HG03039 (cell line): ENCODE measurements at regions not wholly inside any gene's neighbourhood (a gene's known extent, or its start where the extent isn't known, plus 50 kb on each side); places are given as distances from the start of the nearest gene placed in this dataset.
"Not testable (repeated sequence)": the region's sequence is repeated elsewhere in the genome, so short reads cannot be mapped to it uniquely, and the experiment has no call there.

Experiments used
- ATAC-seq: cut with Tn5 transposase; IDR thresholded peaks from one replicate; pipeline ENCODE4 v1.9.1; 2021; ENCODE audit warnings: mild to moderate bottlenecking, moderate library complexity; ENCODE audit not compliant: unreplicated experiment

DNA sequence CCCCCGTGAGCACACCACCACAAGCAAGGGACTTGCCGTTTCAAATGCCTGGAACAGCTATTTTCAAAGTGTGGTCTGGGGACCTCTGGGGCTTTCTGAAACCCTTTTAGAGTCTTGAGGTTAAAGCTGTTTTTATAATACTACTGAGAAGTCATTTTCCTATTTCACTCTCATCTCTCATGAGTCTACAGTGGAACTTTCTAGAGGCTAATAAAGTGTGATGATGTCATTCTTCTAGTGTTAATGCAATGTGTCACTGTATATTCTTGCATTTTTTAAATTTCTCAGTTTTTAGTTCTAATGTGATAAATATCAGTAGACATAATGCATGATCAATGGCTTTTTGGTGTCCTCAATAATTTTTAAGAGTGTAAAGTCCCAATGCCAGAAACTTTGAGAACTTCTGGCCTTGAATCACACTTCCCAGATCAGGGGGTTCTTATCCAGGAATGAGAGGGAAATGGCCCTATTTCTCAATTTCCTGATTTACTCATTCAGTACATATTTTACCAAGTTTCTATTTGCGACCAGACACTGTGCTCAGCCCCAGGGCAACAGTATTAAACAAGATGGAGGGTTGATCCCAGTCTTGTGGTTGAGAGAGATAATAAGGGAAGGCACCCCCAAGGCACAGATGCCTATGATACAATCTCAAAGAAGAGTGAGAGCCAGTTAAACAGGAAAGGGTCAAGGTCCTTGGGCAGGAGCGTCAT, 444.0 kb downstream of the HS3ST3B1 start:
- peak; percentile 37 for ATAC-seq

DNA sequence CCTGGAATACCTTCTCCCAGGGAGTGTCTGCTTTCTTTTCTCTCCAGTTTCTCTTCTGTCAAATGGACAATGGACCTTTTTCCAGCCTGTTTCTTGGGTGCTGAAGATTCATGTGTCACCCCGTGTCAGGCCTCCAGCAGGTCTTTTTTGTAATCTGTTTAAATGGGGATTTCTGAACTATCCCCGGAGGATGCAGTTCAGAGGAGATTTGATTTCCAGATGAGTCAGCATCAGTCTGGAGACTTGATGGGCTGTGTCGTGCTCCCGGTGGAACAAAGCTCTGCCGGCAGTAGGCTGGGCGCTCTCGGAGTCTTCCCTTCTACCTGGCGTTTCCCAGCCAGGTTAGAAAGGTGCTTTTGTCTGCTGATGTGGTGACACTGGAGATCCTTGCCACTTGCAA, 440.6 kb downstream of the HS3ST3B1 start:
- ATAC-seq: no peak

DNA sequence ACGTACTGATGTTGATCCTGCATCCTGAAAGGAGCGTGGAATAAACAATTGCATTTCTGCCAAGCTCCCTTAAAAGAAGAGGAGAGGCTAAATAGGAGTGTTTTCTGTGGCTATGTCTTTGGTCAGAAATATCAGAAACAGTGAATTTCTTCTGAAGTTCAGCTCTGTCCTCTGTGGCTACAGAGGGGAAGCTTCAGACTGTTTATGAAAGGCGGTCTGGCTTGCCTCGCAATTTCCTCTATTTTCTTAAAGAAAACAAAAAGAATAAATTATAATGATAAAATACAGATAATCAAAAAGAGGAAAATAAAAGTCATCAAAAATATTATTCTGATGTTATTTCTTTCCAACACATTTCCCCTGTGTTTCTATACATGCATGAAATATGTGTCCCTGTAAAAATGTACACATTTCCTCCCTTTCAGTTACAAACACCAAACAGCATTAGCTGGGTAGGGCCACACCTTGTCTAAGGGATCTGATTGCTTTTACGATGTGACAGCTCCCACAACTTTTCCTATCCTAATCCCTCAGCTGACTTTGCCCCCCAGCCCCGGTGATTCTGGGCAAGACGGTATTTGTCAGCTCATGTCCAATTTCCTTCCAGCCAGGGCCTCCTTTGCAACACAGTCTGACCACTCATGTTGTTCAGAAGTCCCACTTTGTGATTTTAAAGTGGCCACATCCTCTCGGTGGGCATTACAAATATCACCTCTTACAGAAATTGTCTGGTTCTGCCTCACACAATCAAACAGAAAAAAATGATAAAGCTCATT, 439.0 kb downstream of the HS3ST3B1 start:
- ATAC-seq: no peak

DNA sequence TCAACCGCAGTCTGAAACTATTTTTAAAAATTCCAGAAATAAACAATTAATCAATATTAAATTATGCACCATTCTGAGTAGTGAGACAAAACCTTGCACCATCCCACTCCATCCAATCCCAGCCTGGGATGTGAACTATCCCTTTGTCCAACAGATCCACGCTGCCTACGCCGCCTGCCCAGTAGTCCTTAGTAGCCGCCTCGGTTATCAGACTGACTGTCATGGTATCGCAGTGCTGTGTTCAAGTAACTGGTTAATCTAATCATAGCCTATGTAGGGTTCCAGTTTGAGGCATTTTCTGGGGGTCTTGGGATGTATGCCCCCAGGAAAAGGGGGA, 437.7 kb downstream of the HS3ST3B1 start:
- ATAC-seq: no peak

DNA sequence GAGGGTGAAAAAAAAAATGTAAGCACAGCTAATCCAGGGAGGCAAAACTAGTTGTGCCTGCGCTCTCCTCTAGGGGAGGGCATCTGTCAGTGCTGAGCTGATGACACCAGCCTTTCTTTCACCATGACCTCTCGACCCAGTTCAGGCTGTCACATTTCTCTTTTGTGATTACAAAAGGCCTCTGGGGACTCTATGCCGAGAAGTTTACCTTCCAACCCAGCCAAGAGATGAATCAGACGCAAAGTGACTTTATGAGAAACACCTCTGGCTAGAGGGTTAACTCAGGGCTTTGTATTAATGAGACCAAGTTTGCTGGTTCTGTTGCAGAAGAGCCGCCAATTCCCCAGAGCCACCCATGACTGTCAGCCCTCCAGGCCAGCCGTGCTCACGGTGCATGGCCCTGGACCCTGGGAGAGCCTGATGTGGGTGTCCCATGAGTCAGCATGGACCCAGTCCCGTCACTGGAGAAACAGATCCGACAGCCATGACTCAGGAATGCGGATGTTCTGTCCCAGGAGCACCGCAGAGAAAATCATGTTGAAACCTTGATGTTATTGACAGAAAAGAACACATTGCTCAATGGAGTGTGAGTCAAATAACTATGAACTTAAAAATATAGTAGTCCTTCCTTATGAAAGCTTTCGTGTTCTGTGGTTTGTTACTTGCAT, 437.2 kb downstream of the HS3ST3B1 start:
- no peak for ATAC-seq

DNA sequence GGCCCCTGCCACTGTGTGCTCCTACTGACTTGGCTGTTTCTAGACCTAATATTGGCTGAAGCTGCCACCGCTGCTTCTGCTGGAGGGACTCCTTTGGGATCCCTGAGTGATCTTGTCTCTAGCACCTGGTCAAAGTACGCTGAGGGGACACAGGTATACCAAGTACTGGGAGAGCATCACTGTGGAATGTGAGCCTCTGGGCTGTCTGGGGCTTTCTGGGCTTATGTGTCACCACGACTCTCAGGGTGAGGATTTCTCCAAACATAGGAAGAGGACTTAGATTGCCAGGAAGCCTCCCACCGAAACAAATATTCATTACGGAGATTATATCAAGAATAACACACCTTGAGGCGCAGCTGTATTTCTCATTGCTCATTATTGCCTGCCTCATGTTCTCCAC, 435.8 kb downstream of the HS3ST3B1 start:
- no peak for ATAC-seq

DNA sequence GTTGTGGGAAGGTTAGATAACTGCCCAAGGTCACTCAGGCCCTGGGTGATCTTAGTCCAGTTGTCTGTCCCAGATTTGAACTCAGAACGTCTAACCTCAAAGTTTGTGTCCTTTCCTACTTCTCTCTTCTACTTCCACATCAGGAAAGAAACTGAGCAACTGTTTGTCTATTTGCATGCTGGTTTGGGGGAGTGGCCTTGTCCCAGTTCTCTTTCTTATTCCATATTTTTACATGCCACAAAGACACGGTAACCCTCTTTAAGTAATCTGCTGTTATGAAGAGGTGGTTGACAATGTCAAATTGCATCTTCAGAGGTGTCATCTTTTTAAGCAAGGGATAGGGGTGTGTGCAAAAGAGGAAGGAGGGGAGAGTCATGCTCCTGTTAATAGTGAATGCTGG, 432.5 kb downstream of the HS3ST3B1 start:
- no peak for ATAC-seq

DNA sequence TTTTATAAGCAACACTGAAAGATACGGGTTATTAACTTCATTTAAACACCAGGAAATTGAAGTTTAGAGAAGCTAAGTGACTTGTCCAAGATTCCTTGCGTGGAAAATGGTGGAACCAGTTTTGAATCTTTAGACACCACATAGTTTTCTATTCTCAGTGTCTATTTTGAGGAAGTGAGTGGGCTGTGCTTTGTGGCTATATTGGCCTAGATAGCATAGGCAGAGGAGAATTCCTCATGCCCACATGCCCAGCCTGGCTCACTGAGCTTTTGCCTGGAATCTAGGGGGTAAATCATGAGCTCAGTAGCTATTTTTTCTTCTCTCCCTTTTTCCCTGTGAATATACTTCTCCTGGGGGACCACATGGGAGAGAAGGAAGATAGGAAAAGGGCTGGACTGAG, 431.3 kb downstream of the HS3ST3B1 start:
- no peak for ATAC-seq

DNA sequence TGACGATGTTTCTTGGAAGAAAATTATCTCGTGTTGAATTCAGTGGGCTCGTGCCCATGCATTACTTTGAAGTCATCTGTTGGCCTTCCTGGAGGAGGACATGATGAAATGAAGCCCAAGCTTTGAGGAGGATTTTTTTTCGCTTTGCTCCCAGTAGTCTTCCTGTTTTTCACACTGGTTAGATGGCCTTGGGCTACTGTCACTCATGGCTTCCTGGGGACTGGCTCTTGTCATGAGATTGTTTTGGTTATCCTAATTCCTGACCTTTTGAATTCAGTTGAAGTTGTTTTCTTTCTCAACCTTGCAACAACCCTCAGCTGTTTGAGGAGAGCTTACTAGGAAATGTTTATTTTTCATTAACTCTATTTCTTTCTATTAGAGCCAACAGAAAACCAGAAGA, 430.7 kb downstream of the HS3ST3B1 start:
- no peak for ATAC-seq

DNA sequence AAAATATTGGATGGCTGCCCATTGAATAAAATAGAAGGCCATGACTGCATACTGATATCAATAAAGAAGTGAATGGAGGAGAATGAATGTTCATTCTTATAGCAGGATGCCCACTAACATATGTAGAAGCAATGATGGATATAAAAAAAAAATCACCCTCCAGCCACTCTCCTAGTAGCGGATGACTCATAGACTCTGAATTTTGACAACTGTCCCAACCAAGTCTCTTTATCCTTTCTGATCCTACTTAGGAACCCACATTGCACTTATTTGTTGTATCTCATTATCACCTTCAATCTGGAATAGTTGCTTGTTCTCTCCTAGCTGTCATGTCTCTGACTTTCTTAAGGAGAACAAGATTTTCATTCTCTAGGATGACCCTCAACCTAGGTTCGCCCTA, 429.9 kb downstream of the HS3ST3B1 start:
- no peak for ATAC-seq

DNA sequence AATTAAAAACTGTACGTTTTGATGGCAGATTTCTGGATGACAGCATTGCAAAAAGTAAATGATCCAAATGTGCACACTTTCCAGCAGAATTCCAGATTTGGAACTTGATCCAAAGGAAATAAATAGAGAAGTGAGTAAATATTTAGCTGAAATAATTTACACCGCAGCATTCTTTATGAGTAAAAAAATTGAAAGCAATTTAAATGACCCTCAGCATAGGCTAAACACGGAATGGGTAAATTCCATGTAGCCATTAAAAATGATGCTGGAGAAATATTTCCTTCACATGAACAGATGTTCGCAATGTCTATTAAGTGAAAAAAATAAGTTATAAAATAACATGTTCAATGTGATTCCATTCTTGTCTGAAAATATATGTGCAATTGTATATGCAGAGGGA, 424.8 kb downstream of the HS3ST3B1 start:
- ATAC-seq: no peak

DNA sequence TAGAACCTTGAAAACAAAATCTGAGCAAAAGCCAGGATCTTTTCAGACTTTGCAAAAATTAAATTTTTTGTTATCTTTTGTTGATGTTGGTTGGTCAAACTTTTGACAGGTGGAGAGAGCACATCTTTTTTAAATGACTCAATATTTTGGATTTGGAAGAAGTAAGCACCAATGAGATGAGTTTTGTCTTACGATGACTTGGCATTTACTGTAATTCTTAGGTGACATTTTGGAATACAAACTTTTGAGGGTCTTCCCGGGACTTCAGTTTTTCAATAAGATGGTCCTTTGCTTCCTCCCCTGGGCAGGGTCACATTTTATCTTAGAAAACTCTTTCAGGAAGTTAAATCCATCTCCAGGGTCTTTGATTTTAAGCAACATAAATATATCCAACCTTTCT, 423.9 kb downstream of the HS3ST3B1 start:
- no peak for ATAC-seq

DNA sequence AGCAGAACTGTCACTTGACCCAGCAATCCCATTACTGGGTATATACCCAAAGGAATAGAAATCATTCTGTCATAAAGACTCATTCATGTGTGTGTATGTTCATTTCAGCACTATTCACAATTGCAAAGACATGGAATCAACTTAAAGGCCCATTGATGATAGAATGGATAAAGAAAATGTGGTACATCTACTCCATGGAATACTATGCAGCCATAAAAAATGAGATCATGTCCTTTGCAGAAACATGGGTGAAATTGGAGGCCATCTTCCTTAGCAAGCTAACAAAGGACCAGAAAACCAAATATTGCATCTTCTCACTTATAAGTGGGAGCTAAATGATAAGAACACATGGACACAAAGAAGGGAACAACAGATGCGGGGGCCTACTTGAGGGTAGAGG, 422.5 kb downstream of the HS3ST3B1 start:
- not testable (repeated sequence) for ATAC-seq

DNA sequence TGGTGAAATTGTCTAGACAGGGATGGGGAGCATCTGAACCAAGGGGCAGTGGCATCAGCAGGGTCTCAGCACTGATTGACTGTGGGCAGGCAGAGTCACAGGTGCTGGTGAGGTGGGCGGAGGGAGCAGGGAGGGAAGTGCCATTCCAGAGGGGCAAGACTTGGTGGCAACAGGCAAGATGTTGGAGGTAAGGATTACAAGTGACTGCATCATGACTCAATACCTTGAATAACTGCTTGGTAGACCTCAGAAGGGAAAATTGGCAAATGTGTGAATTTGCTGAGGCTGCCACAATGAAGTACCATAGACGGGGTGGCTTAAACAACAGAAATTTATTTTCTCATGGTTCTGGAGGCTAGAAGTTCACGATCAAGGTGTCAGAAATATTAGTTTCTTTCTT, 419.1 kb downstream of the HS3ST3B1 start:
- no peak for ATAC-seq

DNA sequence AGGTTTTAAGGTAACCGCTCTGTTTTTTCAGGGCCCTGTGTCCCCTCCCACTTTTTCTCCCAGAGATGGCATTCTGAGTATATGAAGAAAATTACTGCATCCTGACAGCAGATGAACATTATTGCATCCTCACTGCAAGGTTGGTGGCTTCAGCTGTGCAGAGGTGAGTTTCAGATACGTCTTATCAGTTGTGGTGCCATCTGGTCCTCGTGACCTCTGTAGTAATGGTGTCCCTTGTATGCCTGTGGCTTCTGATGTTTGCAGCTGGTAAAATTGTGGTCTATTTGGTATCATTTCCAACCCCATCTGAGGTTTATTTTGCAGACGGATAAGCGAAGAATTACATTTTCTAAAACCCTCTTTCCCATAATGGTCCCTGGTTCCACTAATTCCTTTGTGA, 417.0 kb downstream of the HS3ST3B1 start:
- ATAC-seq: no peak

DNA sequence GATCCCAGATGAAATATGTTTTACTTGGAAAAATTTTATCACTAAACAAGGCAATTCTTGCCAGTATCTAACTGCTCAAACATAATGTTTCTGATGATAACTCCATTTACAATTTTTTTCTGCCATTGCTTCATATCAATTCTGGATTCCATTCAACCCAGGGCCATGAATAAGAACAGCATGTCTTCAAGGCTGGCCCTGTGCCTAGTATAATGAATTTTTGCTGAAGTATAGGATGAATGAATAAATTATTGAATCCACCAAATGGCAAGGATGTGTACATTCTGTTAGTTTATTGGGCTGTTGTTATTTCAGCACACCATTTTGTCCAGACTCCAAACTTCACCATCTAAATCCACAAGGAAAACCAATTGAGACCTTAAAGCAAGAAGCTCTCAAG, 414.7 kb downstream of the HS3ST3B1 start:
- ATAC-seq: no peak

DNA sequence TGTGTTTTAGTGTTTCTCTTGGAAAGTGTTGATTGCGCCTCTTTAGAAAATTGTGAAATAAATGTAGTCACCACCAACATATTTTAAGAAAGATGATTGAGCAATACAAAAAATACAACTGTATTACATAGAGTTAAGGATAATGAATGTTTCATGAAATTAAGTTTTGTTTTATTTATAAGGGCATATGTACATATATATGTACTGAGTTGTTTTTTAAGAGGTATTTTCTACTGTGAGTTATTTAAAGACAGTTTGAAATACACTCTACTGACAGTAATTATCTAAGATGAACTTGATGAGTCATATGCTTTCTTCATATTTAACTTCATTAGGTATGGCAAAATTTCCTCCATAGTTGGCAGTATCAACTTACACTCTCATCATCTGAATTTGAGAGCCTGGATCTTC, 411.7 kb downstream of the HS3ST3B1 start:
- ATAC-seq: no peak

DNA sequence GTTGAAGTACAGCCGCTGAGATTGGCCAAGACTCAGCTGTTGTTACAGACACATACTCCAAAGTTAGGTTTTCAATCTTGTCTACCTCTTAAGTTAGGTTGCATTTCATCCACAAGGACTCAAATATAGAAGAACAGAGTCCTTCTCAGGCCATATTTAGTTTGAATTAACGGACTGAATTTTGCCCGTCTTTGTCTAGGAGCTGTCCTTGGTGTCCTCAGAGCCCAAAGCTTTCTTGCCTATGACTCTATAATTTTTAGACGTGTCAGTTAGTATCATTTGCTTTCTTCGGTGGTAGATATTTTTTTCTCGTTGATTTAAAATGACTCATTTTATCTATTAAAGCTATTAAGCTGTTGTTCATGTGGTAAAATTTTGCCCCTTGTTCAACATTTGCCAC, 403.2 kb downstream of the HS3ST3B1 start:
- no peak for ATAC-seq

DNA sequence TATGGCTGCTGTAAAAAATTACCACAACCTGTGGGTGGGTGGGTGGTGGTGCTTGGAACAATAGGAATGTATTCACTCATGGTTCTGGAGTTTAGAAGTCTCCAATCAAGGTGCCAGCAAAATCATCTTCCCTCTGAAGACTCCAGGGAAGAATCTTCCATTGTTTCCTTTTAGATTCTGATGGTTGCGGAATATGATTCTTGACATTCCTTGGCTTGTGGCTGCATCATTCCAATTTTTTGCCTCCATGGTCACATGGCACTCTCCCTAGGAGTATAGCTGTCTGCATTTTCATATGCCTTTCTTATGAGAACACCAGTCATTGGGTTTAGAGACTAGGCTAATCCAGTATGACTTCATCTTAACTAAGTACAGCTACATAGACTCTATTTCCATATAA, 401.0 kb downstream of the HS3ST3B1 start:
- ATAC-seq: no peak

DNA sequence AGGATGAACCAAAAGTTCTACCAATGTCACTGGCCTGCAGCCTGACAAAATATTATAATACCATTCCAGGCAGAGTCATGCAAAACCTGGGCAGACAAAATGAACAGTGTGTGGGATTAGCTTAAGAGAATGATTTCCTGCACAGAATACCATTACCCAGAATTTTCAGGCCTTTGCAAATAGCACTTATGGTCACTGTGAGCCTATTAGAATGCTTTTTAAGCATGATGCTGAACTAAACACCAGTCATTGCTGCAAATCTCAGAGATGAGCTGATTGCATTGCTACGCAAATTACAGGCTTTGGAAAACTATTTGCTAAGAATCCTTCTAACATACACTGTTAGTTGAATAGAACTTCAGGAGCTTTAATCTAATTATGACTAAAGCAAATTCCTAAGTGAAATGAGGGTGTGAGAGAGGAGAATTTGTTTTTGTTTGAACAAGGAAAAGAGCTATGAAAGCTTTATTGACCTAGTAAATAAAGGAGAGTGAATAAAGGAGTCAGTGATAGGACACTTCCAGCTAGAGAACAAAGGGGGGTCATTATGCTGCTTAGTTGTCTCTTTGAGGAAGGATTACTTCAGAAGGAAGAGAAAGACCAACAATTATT, 398.8 kb downstream of the HS3ST3B1 start:
- no peak for ATAC-seq

DNA sequence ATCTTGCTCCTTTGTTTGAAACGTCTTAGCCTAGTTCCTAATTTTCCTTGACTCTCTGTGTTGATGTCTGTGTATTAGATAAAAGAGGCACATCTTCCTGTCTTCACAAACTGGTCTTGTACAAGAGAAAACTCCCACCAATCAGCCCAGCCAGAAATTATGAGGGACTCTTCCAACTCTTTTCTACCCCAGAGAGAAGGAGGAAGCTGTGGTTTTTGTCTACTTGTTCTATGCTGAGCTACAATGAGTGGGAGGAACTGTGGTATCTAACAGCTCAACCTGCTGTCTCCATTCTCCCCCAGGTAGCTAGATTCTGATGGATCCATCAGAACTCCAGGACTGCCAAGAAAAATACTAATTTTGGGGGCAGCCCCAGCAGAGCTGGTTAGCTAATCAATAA, 392.5 kb downstream of the HS3ST3B1 start:
- ATAC-seq: no peak

DNA sequence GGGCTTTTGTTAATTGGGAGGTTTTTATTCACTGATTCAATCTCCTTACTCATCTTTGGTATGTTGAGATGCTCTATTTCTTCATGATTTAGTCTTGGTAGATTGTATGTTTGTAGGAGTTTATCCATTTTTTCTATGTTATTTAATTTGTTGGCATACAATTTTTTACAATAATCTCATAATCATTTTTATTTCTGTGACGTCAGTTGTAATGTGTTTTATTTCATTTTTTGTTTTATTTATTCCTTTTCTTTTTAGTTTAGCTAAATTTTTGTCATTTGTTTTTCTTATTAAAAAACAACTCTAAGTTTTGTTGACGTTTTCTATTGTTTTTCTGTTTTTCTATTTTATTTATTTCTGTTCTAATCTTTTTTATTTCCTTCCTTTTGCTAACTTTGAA, 389.8 kb downstream of the HS3ST3B1 start:
- no peak for ATAC-seq
